GM12865 (cell line): ENCODE measurements at regions not wholly inside any gene's neighbourhood (a gene's known extent, or its start where the extent isn't known, plus 50 kb on each side); places are given as distances from the start of the nearest gene placed in this dataset.
A peak's percentile ranks its signal among the peaks of the same experiment; 100 is the strongest.

ENCODE experiments used
- DNase-seq: peaks from one replicate; pipeline ENCODE4 v3.0.0; 2010; ENCODE audit warnings: low read depth
- H3K4me3 ChIP-seq: 2 replicates; pipeline ENCODE4 v1.5.1; 2011; ENCODE audit warnings: mild to moderate bottlenecking, low read depth, low read length, control low read depth
- CTCF ChIP-seq: IDR thresholded peaks from 2 replicates; pipeline ENCODE4 v1.5.1; 2011; ENCODE audit warnings: low read length, control low read depth, low read depth, inconsistent platforms; ENCODE audit not compliant: insufficient read depth; ENCODE audit errors: missing control alignments

GRCh38 chr3:174431717-174432116 lies 427.4 kb upstream of the NAALADL2 start:
- DNase-seq: no peak
- H3K4me3 ChIP-seq: no peak overlapping the region
- no peak for TF ChIP-seq CTCF

GRCh38 chr3:174436367-174436766 lies 422.8 kb upstream of the NAALADL2 start:
- no peak overlapping the region for H3K4me3 ChIP-seq
- no peak for TF ChIP-seq CTCF
- DNase-seq: no peak

GRCh38 chr3:174438501-174439145 lies 420.5 kb upstream of the NAALADL2 start:
- no peak for DNase-seq
- no peak overlapping the region for H3K4me3 ChIP-seq
- no peak for TF ChIP-seq CTCF

- no peak overlapping the region for H3K4me3 ChIP-seq
Observed at GRCh38 chr3:174439331-174440252, 419.5 kb upstream of the NAALADL2 start.

GRCh38 chr3:174440253-174440701 lies 418.9 kb upstream of the NAALADL2 start:
- peak overlapping the region; percentile 66 for H3K4me3 ChIP-seq
- TF ChIP-seq CTCF: no peak
- no peak for DNase-seq

More at GRCh38 chr3:174439331-174440252, 419.5 kb upstream of the NAALADL2 start:
- no peak for DNase-seq
- no peak for TF ChIP-seq CTCF

- peak overlapping the region; percentile 66 for H3K4me3 ChIP-seq
- DNase-seq: peak; percentile 73
- no peak for TF ChIP-seq CTCF
Observed at GRCh38 chr3:174440741-174441587, 418.2 kb upstream of the NAALADL2 start.
